ENCODE measurements at regions not wholly inside any gene's neighbourhood (a gene's known extent, or its start where the extent isn't known, plus 50 kb on each side); places are given as distances from the start of the nearest gene placed in this dataset.

GRCh38 chrX:109312757-109313156 lies 169.1 kb downstream of the GUCY2F start:
- no peak overlapping the region for H3K27ac ChIP-seq
- TF ChIP-seq CTCF (conservative IDR thresholded peaks at IDR 0.05), result no peak

GRCh38 chrX:109310031-109310430 lies 171.9 kb downstream of the GUCY2F start:
- H3K27ac ChIP-seq, result no peak overlapping the region
- TF ChIP-seq CTCF (conservative IDR thresholded peaks at IDR 0.05), result no peak

- no peak for TF ChIP-seq CTCF (conservative IDR thresholded peaks at IDR 0.05)
- no peak overlapping the region for H3K27ac ChIP-seq
These were observed 180.7 kb downstream of the GUCY2F start for GRCh38 chrX:109301177-109301576.

- H3K27ac ChIP-seq, result no peak overlapping the region
- no peak for TF ChIP-seq CTCF (conservative IDR thresholded peaks at IDR 0.05)
These were observed 181.5 kb downstream of the GUCY2F start for GRCh38 chrX:109300415-109300814.

DNA sequence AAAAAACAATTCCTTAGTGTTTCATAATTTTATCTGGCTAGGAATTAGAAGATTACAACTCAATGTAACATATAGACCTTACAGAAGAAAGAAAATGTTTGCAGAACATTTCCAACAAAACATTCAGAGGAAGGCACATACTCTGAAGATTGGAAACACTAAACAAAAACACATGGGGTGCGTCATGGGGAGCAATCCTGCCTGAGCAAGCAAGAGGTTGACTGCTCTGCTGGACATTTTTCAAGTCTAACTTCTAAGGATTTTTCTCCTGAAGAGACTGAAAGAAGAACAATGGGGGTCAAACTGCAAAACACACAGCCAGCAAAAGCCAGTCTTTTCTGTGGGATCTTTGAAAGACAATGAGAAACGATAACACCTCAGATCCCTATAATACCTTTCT lies 182.8 kb downstream of the GUCY2F start:
- H3K27ac ChIP-seq, result no peak overlapping the region
- no peak for TF ChIP-seq CTCF (conservative IDR thresholded peaks at IDR 0.05)

DNA sequence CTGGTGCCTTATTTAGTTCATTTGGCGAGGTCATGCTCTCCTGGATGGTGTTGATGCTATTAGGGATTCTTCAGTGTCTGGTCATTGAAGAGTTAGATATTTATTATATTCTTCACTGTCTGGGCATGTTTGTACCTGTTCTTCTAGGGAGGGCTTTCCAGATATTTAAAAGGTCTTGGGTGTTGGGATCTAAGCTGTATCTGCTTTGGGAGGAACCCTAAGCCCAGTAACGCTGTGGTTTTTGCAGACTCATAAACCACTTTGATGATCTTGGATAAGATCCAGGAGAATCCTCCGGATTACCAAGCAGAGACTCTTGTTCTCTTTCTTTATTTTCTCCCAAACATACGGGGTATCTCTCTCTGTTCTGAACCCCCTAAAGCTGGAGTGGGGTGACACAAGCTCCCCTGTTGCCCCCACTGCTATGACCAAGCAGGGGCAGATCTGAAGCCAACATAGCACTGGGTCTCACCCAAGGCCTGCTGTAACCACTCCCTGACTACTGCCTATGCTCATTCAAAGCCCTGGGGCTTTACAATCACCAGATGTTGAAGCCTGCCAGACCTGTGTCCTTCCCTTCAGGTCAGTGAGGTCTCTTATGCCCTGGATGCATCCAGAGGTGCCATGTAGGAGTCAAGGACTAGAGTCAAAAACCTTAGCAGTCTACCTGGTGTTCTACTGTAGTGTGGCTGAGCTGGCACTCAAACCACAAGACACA lies 187.6 kb downstream of the GUCY2F start:
- no peak for TF ChIP-seq CTCF (conservative IDR thresholded peaks at IDR 0.05)
- H3K27ac ChIP-seq, result no peak overlapping the region

- TF ChIP-seq CTCF (conservative IDR thresholded peaks at IDR 0.05), result no peak
- no peak overlapping the region for H3K27ac ChIP-seq
These were observed 198.0 kb downstream of the GUCY2F start for GRCh38 chrX:109283870-109284269.

Measured in VCaP (cell line).